ENCODE measurements at regions not wholly inside any gene's neighbourhood (a gene's known extent, or its start where the extent isn't known, plus 50 kb on each side); places are given as distances from the start of the nearest gene placed in this dataset.

DNA sequence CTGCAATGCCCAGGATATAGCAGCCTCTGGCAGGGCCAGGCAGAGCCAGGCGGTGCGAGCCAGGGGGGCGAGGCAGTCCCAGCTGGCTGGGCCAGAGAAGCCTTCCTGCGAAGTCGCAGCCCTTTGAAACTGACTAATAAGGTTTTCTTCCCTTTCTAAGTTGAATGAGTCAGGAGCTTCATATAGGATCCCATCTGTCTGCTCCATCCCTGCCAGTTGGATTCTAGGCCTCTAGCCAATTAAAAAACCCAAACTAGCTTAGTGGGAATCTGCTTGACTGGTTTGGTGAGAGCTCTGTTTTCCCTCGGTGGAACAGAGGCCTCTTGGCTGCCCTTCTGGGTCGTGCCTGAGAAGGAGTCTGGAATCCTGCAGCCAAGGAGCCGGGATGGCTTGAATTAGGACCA is 70.1 kb upstream of the RAPGEF1 start:
- no peak for DNase-seq (ENCODE audit: low read depth in 4 of 4, low spot score in 3 of 4)

DNA sequence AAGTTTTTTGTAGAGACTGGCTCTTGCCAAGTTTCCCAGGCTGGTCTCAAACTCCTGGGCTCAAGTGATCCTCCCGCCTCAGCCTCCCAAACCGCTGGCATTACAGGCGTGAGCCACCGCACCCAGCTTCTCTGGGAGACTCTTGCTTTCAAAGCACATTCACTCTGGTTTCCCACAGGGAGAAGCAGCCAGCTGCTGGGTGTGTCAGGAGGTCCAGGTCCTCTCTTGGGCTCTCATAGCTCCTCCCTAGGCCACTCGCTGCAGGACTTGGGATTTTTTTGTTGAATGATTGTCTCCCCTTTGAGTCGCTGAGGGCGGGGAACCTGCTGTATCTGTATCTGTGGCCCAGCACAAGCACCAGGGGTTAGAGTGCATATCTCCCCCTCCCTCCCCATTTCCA is 68.4 kb upstream of the RAPGEF1 start:
- no peak for DNase-seq (ENCODE audit: low read depth in 4 of 4, low spot score in 3 of 4)

DNA sequence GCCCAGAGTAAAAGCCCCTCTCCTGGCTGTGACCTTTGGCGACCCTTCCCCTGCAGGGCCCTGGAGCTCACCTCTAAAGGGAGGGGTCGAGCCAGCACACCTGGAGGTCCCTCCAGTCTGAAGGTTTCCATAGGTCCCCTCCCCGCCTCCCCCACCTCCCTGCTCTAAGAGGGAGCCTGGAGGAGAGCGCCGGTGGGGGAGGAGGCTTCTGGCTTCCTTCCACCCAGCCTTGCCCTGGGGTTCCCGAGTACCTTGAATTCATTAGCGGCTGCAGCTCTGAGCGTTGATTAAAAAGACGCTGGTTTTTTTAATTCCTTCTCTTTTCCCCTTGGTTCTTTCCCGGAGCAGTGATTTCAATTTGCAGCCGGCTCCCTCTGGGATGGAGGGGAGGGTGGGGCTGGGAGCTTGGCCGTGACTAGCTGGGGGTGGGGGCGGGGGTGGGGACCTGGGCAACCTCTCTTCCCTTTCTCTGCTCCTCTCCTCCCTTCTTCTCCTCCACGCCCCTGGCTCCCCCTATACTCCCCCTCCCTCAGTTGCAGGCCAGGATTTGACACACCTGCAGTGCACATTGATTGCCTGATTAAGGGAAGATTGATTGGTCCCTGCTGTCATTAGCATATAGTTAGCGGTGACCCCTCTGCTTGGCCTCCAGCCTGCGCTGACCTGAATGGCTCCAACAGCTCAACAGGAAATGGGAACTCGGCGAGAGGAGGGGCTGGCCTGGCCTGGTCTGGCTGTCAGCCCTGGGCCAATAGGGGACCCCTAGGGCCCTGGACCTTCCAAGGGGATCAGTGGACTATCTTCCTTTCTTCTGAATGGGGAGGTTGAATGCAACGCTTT is 67.5 kb upstream of the RAPGEF1 start:
- DNase-seq (ENCODE audit: low read depth in 4 of 4, low spot score in 3 of 4): no peak

DNA sequence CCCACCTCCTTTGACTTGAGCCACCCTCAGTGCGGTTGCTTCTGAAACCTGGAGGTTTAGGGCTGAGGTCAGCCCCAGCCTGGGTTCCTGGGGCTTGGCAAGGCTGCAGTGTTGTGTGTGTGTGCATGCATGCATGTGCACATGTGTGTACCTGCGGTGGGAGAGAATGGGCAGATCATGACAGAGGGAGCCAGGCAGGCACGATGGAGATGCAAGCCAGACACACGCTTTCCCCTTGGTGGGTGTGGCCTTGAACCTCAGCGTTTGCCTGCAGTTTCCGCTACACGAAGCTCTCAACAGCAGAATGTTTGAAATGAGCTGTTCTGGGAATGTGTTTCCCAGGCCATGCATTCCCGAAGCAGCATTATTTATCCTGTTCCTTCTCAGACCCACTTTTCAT is 65.9 kb upstream of the RAPGEF1 start:
- DNase-seq (ENCODE audit: low read depth in 4 of 4, low spot score in 3 of 4): no peak

DNA sequence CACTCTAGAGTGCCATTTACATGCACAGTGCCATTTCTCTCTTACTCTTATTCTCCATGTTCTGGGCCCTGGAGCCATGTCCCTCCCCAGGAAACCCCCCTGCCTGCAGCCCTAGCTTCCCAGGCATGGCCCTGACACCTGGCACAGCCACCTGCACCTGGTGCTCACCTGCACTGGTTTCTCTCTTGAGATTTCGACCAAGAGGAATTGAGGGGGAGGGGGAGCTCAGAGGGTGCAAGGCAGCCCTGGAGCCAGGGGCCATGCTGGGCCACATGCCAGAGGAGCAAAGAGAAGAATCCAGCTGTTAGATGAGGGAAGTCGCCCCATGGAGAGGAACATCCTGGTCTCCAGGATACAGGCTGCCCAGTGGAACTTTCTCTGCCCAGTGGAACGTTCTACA is 65.0 kb upstream of the RAPGEF1 start:
- DNase-seq (ENCODE audit: low read depth in 4 of 4, low spot score in 3 of 4): no peak

DNA sequence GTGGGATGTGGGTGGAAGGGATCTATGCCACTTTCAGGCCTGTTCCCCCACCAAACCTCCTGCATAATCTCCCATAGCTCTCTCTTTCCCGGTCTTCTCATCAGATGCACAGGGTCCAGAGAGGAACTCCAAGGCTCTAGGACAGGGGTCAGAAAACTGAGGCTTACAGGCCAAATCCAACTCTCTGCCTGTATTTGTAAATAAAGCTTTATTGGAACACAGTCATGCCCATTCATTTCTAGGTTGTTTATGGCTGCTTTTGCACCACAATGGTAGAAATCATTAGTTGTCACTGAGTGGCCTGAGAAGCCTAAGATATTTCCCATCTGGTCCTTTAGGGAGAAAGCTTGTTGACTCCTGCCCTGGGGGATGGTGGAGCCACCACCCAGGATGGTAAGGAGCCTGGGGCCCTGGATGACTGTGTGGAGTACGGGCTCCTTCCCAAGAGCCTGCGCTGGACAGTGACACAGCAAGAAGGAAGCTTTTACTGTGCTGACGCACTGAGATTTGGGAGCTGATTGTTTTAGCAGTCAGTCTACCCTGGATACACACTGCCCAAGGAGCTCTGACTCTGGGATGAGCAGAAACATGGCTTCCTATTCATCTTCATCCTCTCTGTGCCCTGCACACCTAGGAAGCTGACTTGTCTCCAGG is 64.0 kb upstream of the RAPGEF1 start:
- DNase-seq (ENCODE audit: low read depth in 4 of 4, low spot score in 3 of 4): no peak

DNA sequence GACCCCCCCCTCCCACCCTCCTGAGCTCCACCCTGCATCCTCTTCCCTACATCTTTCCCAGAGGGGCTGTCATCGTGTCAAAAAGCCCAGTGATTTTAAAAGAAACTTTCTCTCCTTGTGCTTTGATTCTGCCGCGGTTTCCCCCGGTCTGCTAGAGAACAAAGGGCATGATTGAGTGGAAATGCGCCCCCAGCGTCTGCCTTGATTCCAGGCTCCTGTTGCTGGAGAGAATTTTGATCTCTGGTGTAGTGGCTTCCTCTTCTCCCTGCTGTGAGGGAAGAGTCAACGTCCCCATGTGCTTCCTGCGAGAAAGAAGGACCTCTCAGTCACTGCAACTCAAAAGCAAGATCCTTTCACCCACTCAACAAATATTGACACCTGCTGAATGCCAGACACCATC is 61.9 kb upstream of the RAPGEF1 start:
- DNase-seq (ENCODE audit: low read depth in 4 of 4, low spot score in 3 of 4): no peak

DNA sequence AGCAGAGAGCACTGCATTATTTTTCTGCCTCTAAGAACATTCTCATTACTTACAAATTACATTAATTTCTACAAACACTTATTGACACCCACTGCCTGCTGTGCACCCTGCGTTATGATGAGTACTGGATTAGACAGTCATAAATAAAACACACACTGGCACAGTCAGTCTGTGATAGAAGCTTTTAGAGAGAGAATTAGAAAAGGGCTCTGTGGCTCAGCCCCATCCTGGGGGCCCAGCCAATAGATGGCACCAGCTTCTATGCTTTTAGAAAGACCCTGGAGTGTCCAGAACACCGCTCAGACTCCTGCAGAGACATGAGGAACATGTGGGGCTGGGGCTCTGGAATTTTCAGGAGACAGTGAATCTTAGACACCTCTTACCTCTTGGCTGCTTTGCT is 61.0 kb upstream of the RAPGEF1 start:
- no peak for DNase-seq (ENCODE audit: low read depth in 4 of 4, low spot score in 3 of 4)

DNA sequence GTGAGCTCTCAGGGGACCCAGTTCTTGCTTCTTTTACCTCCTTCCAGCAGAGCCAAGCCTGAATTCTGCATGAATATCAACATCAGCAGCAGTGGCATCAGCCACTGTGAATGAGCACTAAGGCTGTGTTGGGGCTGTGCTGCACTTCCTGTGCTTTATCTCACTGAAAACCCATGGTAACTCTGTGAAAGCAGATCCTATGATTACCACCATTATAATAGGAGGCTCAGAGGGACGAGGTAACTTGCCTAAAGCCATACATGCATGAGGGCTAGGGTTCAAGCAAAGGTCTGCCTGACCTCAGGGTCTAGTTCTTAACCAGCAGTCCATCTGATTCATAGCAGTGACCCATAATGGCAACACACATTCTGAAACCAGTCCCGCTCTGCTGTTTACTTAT is 60.5 kb upstream of the RAPGEF1 start:
- DNase-seq (ENCODE audit: low read depth in 4 of 4, low spot score in 3 of 4): no peak

DNA sequence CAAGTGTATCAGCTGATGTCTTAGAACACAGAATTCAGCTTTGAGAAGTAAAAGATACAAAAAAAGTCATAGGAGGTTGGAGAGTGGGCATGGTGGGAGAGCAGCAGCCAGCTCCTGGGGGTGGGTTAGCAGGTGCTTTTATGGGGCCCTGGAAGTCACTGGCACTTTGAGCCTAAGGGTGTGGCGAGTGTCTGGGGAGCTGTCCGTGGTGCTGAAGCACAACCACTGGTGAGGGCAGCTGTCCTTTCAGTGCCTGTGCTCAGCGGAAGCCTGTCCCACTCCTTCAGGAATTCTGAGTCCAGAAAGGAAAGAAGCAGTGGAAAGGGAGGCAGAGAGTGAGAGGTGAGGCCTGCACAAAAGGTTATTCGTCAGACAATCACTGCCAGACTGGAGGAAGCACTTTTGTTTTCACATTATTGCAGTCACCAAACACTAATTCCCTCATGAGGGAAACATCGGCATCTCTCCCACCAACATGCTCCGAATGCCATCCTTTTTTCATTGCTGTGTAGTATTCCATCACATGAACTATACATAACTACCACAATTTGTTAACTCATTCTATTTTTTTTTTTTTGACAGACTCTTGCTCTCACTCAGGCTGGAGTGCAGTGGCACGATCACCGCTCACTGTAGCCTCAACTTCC is 59.4 kb upstream of the RAPGEF1 start:
- peak; percentile 51 to 63 (median 56) for DNase-seq (ENCODE audit: low read depth in 4 of 4, low spot score in 3 of 4)

DNA sequence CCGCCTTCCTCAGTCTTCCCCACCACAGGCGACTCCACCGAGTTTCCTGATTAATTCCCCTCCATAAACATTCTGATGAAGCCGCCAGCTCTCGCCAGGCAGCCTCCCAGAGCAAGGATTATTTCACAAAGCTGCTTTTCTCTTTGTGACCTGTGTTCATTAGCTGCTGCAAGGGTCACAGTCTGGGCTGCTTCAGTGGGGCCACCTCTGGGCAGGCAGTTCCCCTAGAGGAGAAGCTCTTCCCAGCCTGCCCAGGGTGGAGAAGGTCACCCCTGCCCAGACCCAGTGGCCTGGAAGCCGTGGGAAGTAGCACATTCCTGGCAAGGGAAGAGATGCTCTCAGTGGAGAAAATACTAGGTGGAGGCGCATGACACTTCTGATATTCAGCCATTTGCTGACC is 58.4 kb upstream of the RAPGEF1 start:
- DNase-seq (ENCODE audit: low read depth in 4 of 4, low spot score in 3 of 4): no peak

DNA sequence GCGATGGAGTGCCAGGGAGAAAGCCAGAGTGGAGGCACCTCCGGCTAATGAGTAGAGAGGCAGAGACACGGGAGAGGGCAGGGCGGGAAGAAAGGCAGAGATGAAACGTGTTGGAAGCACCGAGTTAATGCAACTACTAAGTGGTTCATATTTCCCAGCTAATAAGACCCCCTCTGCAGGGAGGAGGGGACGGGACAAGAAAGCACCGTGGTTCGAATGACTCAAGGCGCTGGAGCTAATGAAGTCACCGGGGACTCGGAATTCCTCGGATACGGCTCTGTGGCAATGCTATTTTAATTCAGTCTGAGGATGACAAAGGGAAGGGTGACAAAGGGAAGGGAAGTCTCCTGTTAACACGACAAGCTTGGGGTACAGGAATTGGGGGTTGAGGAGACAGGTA is 54.5 kb upstream of the RAPGEF1 start:
- DNase-seq (ENCODE audit: low read depth in 4 of 4, low spot score in 3 of 4): no peak

DNA sequence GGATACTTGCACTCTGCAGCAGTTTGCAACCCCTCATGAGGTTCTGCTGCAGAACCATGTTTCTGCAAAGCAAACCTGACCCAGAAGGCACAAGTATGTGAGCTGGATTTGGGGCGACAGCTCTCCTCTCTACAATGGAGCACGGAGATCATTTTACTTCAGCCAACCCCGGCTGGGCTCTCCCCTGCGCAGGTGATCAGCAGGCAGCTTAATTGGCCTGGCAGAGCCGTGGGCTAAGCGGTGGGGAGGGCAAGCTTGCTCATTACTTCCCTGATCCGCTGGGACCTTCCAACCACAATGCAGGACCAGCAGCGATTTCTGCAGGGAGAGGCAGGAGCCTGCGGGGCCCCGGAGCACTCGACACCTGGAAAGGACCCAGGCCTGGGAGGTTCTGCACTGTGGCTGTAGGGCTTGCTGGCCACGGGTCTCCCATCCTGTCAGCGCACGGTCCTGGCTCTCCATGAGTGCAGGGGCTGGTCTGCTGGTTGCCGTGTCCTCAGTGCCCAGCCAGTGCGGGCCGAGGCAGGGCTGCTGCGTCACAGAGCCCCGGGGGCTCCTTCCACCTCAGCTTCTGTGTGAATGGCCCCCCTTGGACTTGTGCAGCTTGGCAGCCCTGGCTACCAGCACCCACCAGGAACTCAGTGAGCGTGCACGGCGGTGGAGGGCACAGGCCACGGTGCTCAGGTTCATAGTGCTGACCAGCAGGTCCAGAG is 51.8 kb upstream of the RAPGEF1 start:
- no peak for DNase-seq (ENCODE audit: low read depth in 4 of 4, low spot score in 3 of 4)

Data from right renal pelvis (tissue), 4 donors.